H1 (cell line): ENCODE measurements at regions not wholly inside any gene's neighbourhood (a gene's known extent, or its start where the extent isn't known, plus 50 kb on each side); places are given as distances from the start of the nearest gene placed in this dataset.

Experiments
- CTCF ChIA-PET: fragments of 300-600 bp; sonication (Branson Sonifier 250); formaldehyde crosslinking; loops from one replicate; lab custom pipeline; 2021; ENCODE audit not compliant: partially characterized antibody; lab: Charles Lee
- POLR2A ChIA-PET: fragments of 300-600 bp; sonication (Branson Sonifier 250); formaldehyde crosslinking; loops from one replicate; lab custom pipeline; 2021; ENCODE audit warnings: inconsistent platforms; ENCODE audit not compliant: partially characterized antibody; lab: Charles Lee
- DNase-seq, 2 experiments: peaks; one replicate each; pipeline versions ENCODE4 v3.0.0 to v3.0.0-alpha.2; 2010 to 2022; ENCODE audit warnings: low spot score in 2 of 2, low read depth in 1 of 2, mixed read lengths in 1 of 2
- FAIRE-seq: peaks from 2 replicates; lab custom pipeline; 2011; peaks lifted over from hg19 to GRCh38; lab: Jason Lieb, UNC
- H2AFZ ChIP-seq: 2 replicates; pipeline ENCODE4 v1.8.1; 2012; ENCODE audit warnings: low read length, inconsistent platforms
- H2AK5ac ChIP-seq: 2 replicates; pipeline ENCODE4 v1.6.1; 2013; ENCODE audit warnings: low read depth, low read length
- H2BK120ac ChIP-seq: replicated peaks from 2 replicates; pipeline ENCODE3; 2013; ENCODE audit warnings: low read depth, low read length, inconsistent platforms
- H2BK12ac ChIP-seq: 2 replicates; pipeline ENCODE4 v1.6.1; 2013; ENCODE audit warnings: low read depth, low read length
- H2BK15ac ChIP-seq: 2 replicates; pipeline ENCODE4 v1.6.1; 2013; ENCODE audit warnings: low read length
- H2BK20ac ChIP-seq: 2 replicates; pipeline ENCODE4 v1.6.1; 2013; ENCODE audit warnings: low read length
- H2BK5ac ChIP-seq: 2 replicates; pipeline ENCODE4 v1.6.1; 2013; ENCODE audit warnings: low read depth, low read length
- H3K14ac ChIP-seq: 2 replicates; pipeline ENCODE4 v1.6.1; 2013; ENCODE audit warnings: inconsistent platforms; ENCODE audit not compliant: insufficient read length
- H3K18ac ChIP-seq: 2 replicates; pipeline ENCODE4 v1.6.1; 2013; ENCODE audit warnings: low read length; ENCODE audit errors: extremely low read depth
- H3K23ac ChIP-seq: 2 replicates; pipeline ENCODE4 v1.6.1; 2013; ENCODE audit warnings: inconsistent platforms; ENCODE audit not compliant: insufficient read length
- H3K23me2 ChIP-seq: 2 replicates; pipeline ENCODE4 v1.6.1; 2013; ENCODE audit warnings: low read depth, low read length
- H3K27ac ChIP-seq: 2 replicates; pipeline ENCODE4 v1.6.1; 2011; ENCODE audit warnings: low read depth, low read length, inconsistent platforms
- H3K27me3 ChIP-seq, 4 experiments: replicated peaks in 1 of 4; 1 replicate in 1 of 4; 2 replicates in 3 of 4; pipeline versions ENCODE4 v1.6.1 to v1.8.1; 2011 to 2013; ENCODE audit warnings: low read length in 3 of 4, mild to moderate bottlenecking in 3 of 4, inconsistent platforms in 2 of 4, mixed read lengths in 2 of 4, moderate library complexity in 1 of 4; ENCODE audit not compliant: control insufficient read depth in 3 of 4, insufficient read depth in 3 of 4; ENCODE audit errors: extremely low read depth in 1 of 4
- H3K36me3 ChIP-seq, 4 experiments: 2 replicates each; pipeline versions ENCODE4 v1.6.1 to v1.8.1; 2011 to 2013; ENCODE audit warnings: mild to moderate bottlenecking in 4 of 4, low read length in 3 of 4, moderate library complexity in 2 of 4, control low read depth in 1 of 4, inconsistent platforms in 1 of 4; ENCODE audit not compliant: insufficient read depth in 4 of 4, control insufficient read depth in 2 of 4
- H3K4ac ChIP-seq: replicated peaks from 2 replicates; pipeline ENCODE3; 2013; ENCODE audit warnings: low read length, low read depth, mixed read lengths, inconsistent platforms; ENCODE audit not compliant: insufficient read length
- H3K4me1 ChIP-seq, 4 experiments: replicated peaks in 1 of 4; 1 replicate in 1 of 4; 2 replicates in 3 of 4; pipeline versions ENCODE4 v1.6.1 to v1.8.1; 2011 to 2013; ENCODE audit warnings: low read length in 3 of 4, inconsistent platforms in 2 of 4, mixed read lengths in 1 of 4; ENCODE audit not compliant: insufficient read depth in 4 of 4, control insufficient read depth in 3 of 4
- H3K4me2 ChIP-seq, 2 experiments: 2 replicates each; pipeline versions ENCODE4 v1.6.1 to v1.8.1; 2011 to 2013; ENCODE audit warnings: low read depth in 2 of 2, low read length in 2 of 2, control low read depth in 1 of 2, inconsistent platforms in 1 of 2, mild to moderate bottlenecking in 1 of 2; ENCODE audit not compliant: insufficient read depth in 1 of 2
- H3K4me3 ChIP-seq, 4 experiments: fragments of 200-600, 300-600 bp in 1 of 4; sonication (generic), shearing (Covaris generic), sonication (Bioruptor Twin) in 1 of 4; 2 replicates each; pipeline versions ENCODE4 v1.5.1 to v1.8.1; 2011 to 2016; ENCODE audit warnings: low read length in 4 of 4, low read depth in 3 of 4, control low read depth in 2 of 4, inconsistent platforms in 2 of 4, mild to moderate bottlenecking in 2 of 4, mixed read lengths in 1 of 4, moderate library complexity in 1 of 4; ENCODE audit not compliant: insufficient read depth in 2 of 4; ENCODE audit errors: extremely low read depth in 1 of 4
- H3K56ac ChIP-seq: replicated peaks from 2 replicates; pipeline ENCODE3; 2013; ENCODE audit warnings: low read depth, mild to moderate bottlenecking, mixed read lengths, low read length, inconsistent platforms; ENCODE audit not compliant: insufficient read length
- H3K79me1 ChIP-seq: 2 replicates; pipeline ENCODE4 v1.6.1; 2013; ENCODE audit warnings: low read depth, low read length, control low read depth
- H3K79me2 ChIP-seq, 2 experiments: 2 replicates each; pipeline versions ENCODE4 v1.6.1 to v1.8.1; 2012 to 2013; ENCODE audit warnings: low read length in 2 of 2, mild to moderate bottlenecking in 2 of 2, inconsistent platforms in 1 of 2; ENCODE audit not compliant: insufficient read depth in 2 of 2, control insufficient read depth in 1 of 2
- H3K9ac ChIP-seq, 4 experiments: replicated peaks in 1 of 4; 1 replicate in 1 of 4; 2 replicates in 3 of 4; pipeline versions ENCODE4 v1.6.1 to v1.8.1; 2011 to 2013; ENCODE audit warnings: low read depth in 3 of 4, low read length in 3 of 4, control low read depth in 2 of 4, mild to moderate bottlenecking in 2 of 4, moderate library complexity in 2 of 4, inconsistent platforms in 1 of 4; ENCODE audit errors: extremely low read depth in 1 of 4
- H3K9me3 ChIP-seq, 2 experiments: 2 replicates each; pipeline versions ENCODE4 v1.6.1 to v1.8.1; 2012 to 2013; ENCODE audit warnings: mild to moderate bottlenecking in 2 of 2, moderate library complexity in 2 of 2, control low read depth in 1 of 2, inconsistent platforms in 1 of 2, low read depth in 1 of 2, low read length in 1 of 2, mixed read lengths in 1 of 2; ENCODE audit not compliant: insufficient read depth in 2 of 2
- H4K20me1 ChIP-seq, 2 experiments: replicated peaks in 1 of 2; 2 replicates each; pipeline versions ENCODE3 to v1.8.1; 2011 to 2013; ENCODE audit warnings: inconsistent platforms in 2 of 2, low read length in 2 of 2, mild to moderate bottlenecking in 1 of 2; ENCODE audit not compliant: insufficient read depth in 2 of 2, control insufficient read depth in 1 of 2
- H4K5ac ChIP-seq: 2 replicates; pipeline ENCODE4 v1.6.1; 2013; ENCODE audit warnings: low read length, low read depth, mixed read lengths, inconsistent platforms; ENCODE audit not compliant: insufficient read length
- H4K8ac ChIP-seq: 2 replicates; pipeline ENCODE4 v1.8.0; 2013; ENCODE audit warnings: mild to moderate bottlenecking, moderate library complexity, low read length, inconsistent platforms; ENCODE audit not compliant: insufficient read depth; ENCODE audit errors: extremely low read depth
- H4K91ac ChIP-seq: replicated peaks from 2 replicates; pipeline ENCODE3; 2013; ENCODE audit warnings: low read length, mixed read lengths, inconsistent platforms; ENCODE audit not compliant: insufficient read length
- BCL11A ChIP-seq, 2 experiments: IDR thresholded peaks; one replicate each; pipeline ENCODE4 v1.6.1; 2011; ENCODE audit warnings: low read depth in 2 of 2, low read length in 2 of 2, mild to moderate bottlenecking in 2 of 2
- BRCA1 ChIP-seq: IDR thresholded peaks from 2 replicates; pipeline ENCODE4 v1.6.1; 2012; ENCODE audit warnings: low read depth, low read length, improper control_type of control experiment
- CHD2 ChIP-seq: IDR thresholded peaks from 2 replicates; pipeline ENCODE4 v1.6.1; 2012; ENCODE audit warnings: low read length, improper control_type of control experiment
- E2F6 ChIP-seq: IDR thresholded peaks from 2 replicates; pipeline ENCODE4 v1.6.1; 2012; ENCODE audit warnings: inconsistent platforms
- EGR1 ChIP-seq: IDR thresholded peaks from 2 replicates; pipeline ENCODE4 v1.6.1; 2011; ENCODE audit warnings: low read depth, low read length, borderline replicate concordance
- FOSL1 ChIP-seq: IDR thresholded peaks from 2 replicates; pipeline ENCODE4 v1.6.1; 2011; ENCODE audit warnings: mild to moderate bottlenecking, low read depth, low read length, moderate library complexity; ENCODE audit not compliant: insufficient read depth
- HDAC6 ChIP-seq: IDR thresholded peaks from one replicate; pipeline ENCODE4 v1.7.1; 2012; ENCODE audit warnings: low read depth, mild to moderate bottlenecking, inconsistent platforms, low read length, moderate library complexity
- NRF1 ChIP-seq: IDR thresholded peaks from 2 replicates; pipeline ENCODE4 v1.6.1; 2011; ENCODE audit warnings: mild to moderate bottlenecking, low read depth, low read length, improper control_type of control experiment
- PHF8 ChIP-seq: fragments of 200-600 bp; sonication (generic); conservative IDR thresholded peaks from 2 replicates; pipeline ENCODE4 v1.7.1; 2012; ENCODE audit warnings: low read depth, mild to moderate bottlenecking, inconsistent platforms, low read length, moderate library complexity
- POLR2AphosphoS5 ChIP-seq: IDR thresholded peaks from 2 replicates; pipeline ENCODE4 v1.6.1; 2011; ENCODE audit warnings: low read depth, low read length
- RBBP5 ChIP-seq: IDR thresholded peaks from 2 replicates; pipeline ENCODE4 v1.7.1; 2012; ENCODE audit warnings: low read depth, mild to moderate bottlenecking, inconsistent platforms, low read length, moderate library complexity, borderline replicate concordance
- TBP ChIP-seq: IDR thresholded peaks from 2 replicates; pipeline ENCODE4 v1.6.1; 2011; ENCODE audit warnings: low read depth, low read length, improper control_type of control experiment
- YY1 ChIP-seq: IDR thresholded peaks from 2 replicates; pipeline ENCODE4 v1.6.1; 2011; ENCODE audit warnings: low read depth, mild to moderate bottlenecking, low read length
- WGBS, 2 experiments: shearing (Covaris generic) in 1 of 2; methylation state at CpG; one replicate each; pipeline versions ENCODE4 v1.1.6 to v1.1.7; 2013 to 2015; ENCODE audit warnings: low lambda C conversion rate in 2 of 2, mixed read lengths in 2 of 2, inconsistent platforms in 1 of 2, low coverage in 1 of 2, missing lambda C conversion rate in 1 of 2; ENCODE audit not compliant: insufficient replicate concordance in 2 of 2, insufficient coverage in 1 of 2, insufficient read length in 1 of 2; ENCODE audit errors: extremely low coverage in 1 of 2, missing lambda C conversion rate in 1 of 2; 5-methylcytosine and 5-hydroxymethylcytosine counted together

DNA sequence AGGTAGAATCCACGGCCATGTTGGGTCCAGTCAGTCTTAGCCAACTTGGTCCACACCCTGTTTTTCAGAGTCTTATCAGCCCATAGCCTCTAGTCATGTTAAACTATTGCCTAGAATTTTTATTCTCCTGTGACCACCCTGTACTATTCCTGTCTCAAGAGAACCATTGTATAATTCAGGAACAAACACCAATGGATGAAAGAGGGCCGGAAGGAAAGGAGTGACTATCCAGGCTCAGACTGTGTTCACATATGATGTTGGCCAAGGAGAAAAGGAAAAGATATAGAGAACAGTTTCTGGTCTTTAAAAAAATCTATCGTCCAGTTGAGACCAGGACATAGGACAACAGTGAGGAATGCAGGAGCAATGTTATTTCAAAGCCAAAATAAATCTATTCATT lies 82.9 kb upstream of the SETBP1 start:
- no peak overlapping the region for H2BK12ac ChIP-seq
- no peak overlapping the region for H2AK5ac ChIP-seq
- ChIA-PET CTCF (interaction anchor here (1.0 to 3.6 kb wide), 5 partner anchors 9 to 45 kb away, joined by 3 to 21 read pairs (median 4); no protein-coding TSS in a partner anchor), POLR2A (no interaction called here)
- no peaks in the 10 kb centered on the region for H3K79me2 ChIP-seq
- H3K9ac ChIP-seq, result no peak overlapping the region
- no peak overlapping the region for H2BK120ac ChIP-seq
- 92% methylated on average over 3 of the region's 3 CpGs; no CpG with 5 or more reads in 1 of the 2 experiments for WGBS, 2 experiments
- H3K27me3 ChIP-seq, result no peaks in the 10 kb centered on the region
- no peak overlapping the region for H4K5ac ChIP-seq
- H3K4me2 ChIP-seq, result no peak overlapping the region
- H4K20me1 ChIP-seq, result no peaks in the 10 kb centered on the region
- 0 out of 7 replicates have a peak, but pooled peaks cover 0 to 3% (median 0%) of the 10 kb centered on the region in 4 experiments for H3K4me1 ChIP-seq
- no peak overlapping the region for H2AFZ ChIP-seq
- H3K56ac ChIP-seq, result no peak overlapping the region
- H2BK20ac ChIP-seq, result no peak overlapping the region
- no peaks in the 10 kb centered on the region for H3K9me3 ChIP-seq
- H3K4ac ChIP-seq, result no peak overlapping the region
- DNase-seq, result no peak
- no peak overlapping the region for H3K23ac ChIP-seq
- H4K8ac ChIP-seq, result no peak overlapping the region
- H2BK5ac ChIP-seq, result no peak overlapping the region
- no peaks in the 10 kb centered on the region for H3K79me1 ChIP-seq
- H3K14ac ChIP-seq, result no peak overlapping the region
- no peak overlapping the region for H3K27ac ChIP-seq
- no peak overlapping the region for H3K18ac ChIP-seq
- H2BK15ac ChIP-seq, result no peak overlapping the region
- no peak overlapping the region for H3K4me3 ChIP-seq
- no peaks in the 10 kb centered on the region for H3K36me3 ChIP-seq
- no peaks in the 10 kb centered on the region for H3K23me2 ChIP-seq
- FAIRE-seq, result no peak
- no peak overlapping the region for H4K91ac ChIP-seq
- TF ChIP-seq POLR2AphosphoS5 (no peak), NRF1 (no peak), RBBP5 (no peak), PHF8 (no peak), HDAC6 (no peak), E2F6 (no peak), TBP (no peak), BRCA1 (no peak), CHD2 (no peak), YY1 (no peak), EGR1 (no peak), BCL11A (IDR thresholded peaks at IDR 0.05; ENCODE audit: low read depth in 2 of 2, low read length in 2 of 2) (no peak), FOSL1 (no peak)
